HG03457 (cell line): ENCODE measurements at regions not wholly inside any gene's neighbourhood (a gene's known extent, or its start where the extent isn't known, plus 50 kb on each side); places are given as distances from the start of the nearest gene placed in this dataset.

Experiments used
- ATAC-seq: cut with Tn5 transposase; IDR thresholded peaks from one replicate; pipeline ENCODE4 v1.9.1; 2021; ENCODE audit warnings: moderate number of reproducible peaks; ENCODE audit not compliant: unreplicated experiment

DNA sequence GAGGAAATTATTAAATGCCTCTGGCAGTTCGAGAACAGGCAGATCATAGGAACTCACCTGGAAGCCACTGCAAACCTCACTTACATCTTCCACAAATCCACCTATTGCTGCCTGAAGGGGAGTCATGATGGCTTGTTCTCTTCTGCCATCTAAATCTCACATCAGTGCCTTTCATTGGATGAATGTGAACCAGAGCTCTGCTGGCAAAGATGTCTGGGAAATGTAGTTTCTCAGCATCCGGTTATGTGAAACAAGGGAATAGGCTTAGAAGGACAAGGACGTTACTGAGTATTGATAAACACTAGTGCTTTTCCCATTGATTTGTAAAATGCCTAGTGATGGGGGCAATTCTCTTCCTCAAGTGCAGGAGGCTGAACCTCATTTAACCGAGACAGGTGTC, 483.3 kb downstream of the ARHGEF28 start:
- no peak for ATAC-seq

DNA sequence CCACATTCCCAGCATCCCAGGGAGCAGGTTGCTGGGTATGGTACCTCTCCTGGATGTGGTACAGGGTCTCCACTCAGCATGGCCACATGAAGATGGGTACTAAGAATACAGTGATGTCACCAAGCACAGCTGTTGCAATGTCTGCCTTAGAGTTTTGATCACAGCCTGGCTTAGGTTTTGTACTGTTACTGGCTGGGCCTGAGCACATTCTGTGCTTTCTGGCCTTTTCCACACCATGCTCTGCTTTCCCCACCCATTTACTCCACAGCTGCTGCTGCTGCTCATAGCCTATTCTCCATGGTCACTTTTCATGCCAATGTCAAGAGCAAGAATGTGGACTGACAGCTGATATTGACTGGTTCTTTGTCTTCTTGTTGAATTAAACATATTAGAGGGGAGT, 481.9 kb downstream of the ARHGEF28 start:
- ATAC-seq = no peak

DNA sequence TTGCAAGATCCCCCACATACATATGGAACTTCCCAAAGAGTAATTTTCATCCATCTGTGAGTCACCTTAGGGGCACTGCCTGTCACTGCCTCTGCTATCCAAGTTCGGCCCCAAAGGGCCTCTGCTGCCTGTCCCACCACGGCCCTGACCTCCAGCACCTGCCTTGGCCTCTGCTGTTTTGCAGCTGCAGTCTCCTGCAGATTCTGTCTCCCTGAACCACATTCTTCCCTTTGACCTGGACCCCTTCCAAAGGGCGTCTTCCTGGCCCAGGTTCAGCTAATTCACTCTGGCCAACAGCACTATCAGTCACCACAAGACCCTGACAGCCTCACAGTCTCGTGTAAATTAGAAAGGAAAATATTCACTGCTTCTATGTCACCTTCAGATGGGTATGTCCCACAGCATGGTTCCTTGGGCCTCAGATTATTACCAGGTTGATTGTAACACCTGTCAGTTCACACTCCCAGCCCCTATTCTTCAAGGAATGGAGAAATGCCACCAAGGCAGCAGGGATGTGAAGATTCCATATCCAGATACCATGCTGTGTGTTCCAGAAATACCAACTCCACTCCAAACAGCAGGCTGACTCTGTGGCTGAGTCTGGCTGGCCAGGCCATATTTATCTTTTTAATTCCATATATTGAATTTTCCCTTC, 479.3 kb downstream of the ARHGEF28 start:
- no peak for ATAC-seq

DNA sequence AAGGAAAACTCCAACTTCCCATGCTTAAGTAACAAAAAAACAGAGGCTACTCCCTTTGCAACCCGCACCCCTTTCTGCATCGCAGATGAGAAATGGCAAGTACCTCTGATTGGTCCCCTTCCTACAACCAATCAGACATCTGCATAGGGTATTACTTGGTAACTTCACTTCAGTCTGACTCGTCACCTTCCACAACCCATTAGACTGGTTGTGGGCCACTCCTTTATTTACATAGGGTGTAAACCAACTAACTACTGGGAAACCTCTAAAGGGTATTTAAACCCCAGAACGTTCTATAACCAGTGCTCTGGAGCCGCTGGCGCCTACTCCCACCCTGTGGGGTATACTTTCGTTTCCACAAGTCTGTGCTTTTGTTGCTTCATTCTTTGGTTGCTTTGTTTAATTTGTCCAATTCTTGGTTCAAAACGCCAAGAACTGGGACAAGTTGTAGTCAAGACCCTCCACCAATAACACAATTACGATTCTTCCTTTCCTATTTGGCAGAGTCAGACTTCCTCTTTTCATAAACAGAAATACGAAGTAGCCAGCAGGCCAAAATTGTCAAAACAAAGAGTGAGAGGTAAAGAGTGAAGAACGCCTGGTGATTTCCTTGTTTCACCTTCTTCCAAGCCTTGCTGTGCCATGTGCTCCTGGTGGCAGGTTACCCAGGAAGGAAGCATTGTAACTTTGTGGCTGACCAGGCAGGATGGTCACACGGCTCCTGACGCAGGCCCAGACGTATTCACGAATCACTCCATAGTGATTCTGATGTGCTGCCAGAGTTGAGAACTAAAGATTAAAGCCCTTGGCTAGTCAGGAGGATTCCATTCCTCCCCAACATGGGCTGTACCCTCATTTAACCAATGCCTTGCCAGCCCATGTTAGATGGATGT, 477.4 kb downstream of the ARHGEF28 start:
- ATAC-seq = no peak

DNA sequence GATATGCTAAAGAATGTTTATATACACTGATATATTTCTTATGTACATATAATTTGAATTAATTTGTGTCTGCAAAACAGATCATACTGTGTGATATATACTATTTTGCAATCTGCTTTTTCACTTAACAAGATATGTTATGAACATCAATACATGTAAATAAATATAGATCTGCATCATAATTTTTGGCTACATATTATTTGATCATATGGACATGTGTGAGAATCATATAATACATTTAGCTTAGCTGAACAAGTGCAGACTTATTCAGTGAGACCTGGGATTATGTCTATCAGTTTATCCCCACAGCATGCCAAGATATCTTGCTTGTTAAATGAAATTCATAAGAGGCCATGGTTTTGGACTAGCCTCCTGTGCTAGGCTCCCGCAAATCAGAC, 474.3 kb downstream of the ARHGEF28 start:
- no peak for ATAC-seq

DNA sequence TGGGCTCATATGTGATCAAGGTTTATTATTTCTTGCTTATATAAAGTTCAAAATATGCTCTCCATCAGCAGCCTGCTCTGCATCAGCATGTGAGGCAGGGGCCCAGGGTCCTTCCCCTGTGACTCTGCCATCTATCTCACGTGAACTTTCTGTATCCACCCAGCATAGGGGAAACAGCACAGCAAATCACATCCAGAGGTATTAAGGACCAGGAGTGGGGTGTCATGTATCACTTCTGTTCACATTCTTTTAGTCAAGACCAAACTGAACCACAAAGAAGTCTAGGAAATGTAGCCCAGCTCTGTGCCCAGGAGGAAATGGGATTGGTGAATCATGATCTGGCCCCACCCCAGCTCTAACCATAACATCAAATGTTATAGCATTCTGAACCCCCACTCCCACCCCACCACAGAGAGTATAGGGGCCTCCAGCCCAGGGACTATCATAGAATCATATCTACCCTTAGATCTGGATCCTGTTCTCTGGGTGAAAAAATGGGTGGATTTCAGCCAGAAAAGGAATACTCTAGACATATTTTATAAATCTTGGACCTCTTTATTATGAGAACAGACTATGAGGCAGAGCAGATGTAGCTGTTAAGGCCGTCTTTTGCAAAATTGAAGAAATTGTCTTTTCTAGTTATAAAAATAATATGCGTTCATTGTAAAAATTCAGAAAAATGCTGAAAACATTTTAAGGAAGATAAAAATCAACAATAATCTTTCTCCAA, 473.7 kb downstream of the ARHGEF28 start:
- no peak for ATAC-seq

DNA sequence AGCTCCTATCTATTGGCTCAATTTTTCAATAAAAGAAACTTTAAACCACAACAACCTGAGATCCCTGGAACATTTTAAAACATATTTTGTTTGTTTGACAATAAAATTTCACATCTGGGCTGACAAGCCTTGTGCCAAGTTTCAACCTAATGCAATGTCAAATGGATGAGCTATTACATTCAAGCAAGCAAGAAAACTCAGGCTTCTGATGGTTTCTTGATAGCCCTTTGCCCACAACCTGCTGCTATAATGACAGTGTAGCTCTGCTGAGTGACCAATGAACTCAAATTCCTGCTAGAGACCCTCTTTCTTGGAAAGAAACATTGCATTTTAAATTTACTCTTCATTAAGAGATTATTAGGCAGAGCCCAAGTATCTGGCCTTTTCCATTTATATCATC, 472.9 kb downstream of the ARHGEF28 start:
- ATAC-seq = no peak

DNA sequence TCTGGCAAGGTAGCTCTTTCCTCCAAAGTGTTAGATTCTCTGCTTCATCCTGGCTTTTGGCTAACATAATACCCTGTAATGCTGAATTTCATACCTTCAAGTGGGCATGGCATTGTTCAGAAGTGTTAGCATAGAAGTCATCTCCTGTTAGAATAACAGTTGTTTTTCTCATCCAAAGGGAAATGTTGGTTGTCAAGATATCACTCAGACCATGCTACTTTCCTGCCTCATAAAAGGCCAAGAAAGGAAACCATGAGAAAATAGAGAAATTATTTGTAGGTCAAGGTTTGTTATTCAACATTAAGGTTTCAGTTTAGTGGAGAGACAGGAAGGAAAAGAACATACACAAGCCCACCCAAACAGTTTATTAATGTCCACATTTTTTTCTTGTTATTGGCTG, 472.5 kb downstream of the ARHGEF28 start:
- ATAC-seq = no peak

DNA sequence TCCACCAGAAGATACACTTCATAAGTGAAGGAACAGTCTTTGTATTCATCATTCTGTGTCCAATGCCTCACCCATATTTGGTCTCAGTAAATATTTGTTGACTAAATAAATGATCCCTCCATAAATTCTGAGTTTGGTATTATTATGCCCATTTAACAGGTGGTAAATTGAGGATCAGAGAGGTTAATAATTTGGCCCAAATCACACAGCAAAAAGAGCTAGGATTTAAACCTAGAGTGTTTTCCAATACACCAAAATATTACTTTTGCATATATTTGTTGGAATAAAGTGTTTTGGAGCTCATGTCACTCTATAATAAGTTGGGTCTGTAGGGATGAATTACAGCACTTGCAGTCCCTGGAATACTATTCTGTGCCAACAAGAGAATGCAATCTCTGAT, 470.3 kb downstream of the ARHGEF28 start:
- ATAC-seq = no peak

DNA sequence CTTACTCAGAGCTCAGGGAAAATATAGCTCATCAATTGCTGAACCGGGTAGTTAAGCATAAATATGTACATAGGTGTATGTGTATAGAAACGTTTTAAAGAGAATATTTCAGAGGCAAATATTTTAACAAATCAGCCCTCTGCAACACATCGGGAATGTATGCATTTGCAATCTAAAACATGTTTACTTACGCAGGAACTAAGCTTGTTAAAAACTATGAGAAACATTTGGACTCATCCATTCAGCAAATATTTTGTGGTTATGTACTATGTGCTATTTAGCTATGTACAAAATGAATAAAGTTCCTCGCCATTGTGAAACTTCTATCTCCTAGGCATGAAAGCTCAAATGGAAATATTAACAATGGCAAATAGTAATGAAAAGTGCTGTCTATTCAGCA, 469.9 kb downstream of the ARHGEF28 start:
- no peak for ATAC-seq

DNA sequence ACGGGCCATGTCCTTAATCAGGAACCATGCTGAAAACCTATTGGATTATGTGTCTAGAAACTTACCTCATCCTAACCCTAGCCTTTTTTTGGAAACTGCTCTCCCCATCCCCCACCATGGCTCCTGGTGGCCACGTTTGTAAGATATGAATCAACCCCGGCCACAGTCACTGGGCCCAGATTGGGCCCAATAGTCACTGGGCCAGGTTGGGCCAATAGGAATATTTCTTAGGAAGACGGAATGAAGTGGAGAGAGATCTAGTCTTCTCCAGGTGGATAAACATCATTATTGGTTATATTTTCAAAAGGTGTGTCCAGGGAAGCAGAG, 468.7 kb downstream of the ARHGEF28 start:
- no peak for ATAC-seq

DNA sequence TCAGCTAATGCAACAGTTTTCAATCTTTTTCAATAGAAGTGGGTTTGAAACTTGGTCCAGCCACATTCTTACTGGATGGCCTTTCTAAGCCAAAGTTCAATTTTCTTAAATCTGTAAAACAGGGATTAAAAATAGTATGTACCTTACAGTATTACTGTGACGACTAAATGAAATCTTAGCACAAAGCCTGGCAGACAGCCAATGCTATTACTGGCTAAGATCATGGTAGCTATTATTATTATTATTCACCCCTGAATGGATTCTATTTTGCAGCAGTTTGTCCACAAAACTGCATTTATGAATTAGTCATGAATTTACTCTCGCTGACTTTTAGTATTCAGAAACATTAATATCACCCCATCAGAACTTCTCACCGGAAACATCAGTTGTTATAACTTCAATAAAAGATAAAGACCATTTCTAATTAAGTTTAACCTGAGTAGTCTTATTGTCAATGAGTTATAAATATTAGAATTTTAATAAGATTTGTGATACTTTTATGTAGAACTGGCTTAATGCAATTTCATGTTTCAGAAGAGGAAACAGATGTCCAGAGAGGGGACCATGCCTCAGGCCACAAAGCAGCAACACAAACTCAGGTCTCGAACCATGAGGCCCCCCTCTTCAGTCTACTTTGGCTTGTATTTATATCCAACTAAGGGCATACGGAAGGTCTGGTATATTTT, 468.2 kb downstream of the ARHGEF28 start:
- no peak for ATAC-seq

DNA sequence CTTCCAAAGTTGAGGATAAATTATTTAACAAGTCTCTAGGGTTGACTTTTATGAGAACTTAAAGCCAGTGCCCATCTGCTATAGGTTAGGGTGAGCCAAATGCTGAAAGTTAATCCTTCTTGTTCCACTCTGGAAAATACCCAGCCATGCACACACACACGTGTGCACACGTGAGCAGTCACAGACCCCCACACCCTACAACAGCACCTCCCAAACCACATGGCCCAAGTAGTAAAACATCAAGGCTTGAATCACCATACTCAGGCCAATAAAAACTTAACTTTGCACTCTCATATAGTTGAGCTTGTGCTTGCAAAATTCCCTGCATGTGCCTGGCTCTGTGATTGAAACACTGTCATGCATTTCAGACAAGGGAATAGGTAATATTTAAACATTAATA, 467.6 kb downstream of the ARHGEF28 start:
- ATAC-seq = no peak

DNA sequence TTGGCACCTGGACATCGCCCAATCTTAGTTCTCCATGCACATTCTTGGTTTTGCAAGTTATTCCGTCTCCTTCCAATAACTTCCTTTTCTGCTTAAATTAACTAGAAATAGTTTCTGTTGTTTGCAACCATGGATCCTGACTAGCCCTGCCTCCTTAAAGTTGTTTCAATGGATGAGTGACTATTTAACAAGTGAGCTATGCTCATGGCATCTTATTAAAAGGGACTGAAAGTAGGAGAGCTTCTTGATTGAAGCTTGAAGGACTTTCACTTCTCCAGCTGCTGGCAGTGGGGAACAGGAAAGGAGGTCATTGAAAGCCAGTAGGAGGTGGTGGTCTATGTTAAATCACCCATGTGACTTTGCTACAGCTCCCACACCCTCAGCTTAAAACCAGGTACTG, 466.8 kb downstream of the ARHGEF28 start:
- ATAC-seq = no peak

DNA sequence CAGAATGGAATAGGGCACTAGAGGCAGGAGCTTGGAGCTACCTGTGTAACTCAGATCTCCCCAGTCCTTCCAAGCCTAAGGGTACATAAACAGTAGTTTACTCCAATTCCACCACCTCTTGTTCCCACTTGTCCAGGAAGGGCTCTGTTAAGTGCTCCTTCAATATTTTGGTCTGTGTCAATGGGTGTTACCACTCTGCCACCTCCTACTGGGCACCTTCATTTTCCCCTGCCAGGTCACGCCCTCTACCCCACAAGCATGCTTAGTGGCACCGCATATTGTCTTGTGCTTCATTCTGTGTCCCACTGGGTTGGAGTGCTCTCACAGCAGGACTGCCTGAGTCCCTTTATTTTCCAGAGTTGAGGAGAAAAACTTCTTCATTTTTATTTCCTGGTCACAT, 459.8 kb downstream of the ARHGEF28 start:
- ATAC-seq = no peak

DNA sequence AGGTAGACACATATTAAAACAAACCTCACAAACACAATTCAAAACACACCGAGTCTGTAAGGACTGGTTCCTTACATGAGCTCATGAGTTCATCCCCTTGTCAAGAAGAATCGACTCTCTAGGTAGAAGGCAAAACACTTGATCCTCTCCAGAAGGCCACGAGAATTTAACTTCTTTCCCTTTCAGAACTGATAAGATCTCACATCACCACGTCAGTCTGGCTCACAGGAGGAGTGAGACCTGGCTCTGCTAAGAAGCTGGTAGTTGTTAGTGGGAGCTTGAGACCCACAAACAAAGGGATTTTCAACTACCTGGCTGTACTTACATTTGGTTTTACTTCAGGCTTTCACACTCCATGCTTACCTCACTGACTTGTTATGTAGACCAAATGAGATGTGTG, 459.2 kb downstream of the ARHGEF28 start:
- ATAC-seq = no peak

DNA sequence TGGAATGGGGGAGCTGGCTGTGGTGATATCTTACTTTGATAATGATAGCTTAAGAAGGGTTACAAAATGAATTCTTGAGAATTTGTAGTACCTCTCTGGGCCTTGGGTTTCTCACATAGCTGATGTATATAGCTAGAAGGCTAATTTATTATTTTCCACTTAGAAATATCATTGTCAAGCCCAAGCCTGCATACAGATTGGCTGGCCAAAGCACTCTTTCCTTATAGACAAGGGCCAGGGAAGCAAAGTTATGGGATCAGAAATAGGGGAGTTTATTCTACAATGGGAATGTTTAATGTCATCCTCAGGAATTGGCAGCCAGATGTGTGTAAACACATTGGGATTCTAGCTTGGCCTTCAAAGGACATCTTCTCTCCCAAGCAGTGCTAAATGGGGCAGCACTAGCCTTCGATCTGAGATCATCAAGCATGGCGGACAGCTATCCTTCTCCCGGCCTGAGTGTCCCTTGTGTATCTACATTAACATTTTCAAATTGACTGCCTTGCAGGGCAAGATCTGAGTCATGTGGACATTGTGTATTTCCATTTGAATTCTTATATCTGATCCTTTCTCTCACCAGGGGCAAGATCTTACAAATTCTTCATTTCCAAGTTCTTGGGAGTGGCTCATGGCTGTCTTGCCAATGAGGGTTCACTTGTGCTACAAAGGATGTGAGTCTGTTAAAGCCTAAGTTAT, 457.2 kb downstream of the ARHGEF28 start:
- no peak for ATAC-seq

DNA sequence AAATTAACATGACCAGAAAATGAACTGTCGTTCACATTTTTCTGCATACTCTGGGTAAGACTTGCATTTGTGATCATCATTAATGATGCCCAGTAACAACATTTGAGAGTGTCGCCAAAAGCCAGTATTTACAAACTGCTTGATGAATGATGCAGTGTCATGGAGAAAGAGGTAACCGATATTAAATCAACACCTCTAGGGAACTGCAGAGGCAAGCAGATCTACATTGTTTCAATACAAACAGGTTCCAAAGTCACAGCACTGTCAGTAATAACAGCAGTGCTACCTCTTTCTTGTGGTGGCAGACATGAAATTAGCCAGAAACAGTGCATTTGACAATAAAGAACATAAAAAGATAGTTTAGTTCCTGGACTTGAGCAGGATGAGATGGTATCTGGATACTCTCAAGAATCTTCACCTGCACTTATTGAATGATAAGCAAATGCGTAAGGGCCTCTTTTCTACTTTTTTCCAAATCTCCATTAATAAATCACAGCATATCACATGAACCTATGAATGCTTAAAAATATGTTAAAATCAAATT, 456.6 kb downstream of the ARHGEF28 start:
- no peak for ATAC-seq

DNA sequence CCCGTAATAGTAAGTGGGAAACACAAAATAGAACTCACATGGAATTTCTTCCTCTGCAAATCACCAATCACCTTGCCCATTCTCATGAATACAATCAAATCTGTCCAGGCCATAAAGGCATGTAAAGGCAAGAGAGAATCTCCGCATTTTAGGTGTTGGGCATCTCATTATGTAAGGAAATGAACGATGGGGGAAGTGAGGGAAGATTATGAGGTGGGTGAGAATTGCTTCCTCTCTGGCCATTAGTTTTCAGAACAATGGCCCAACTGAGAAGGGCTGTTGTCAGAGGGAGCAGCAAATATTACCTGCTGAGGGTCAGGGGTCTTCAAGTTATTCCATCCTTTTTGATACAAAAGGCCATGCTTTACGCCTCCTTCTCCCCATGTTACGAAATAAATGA, 455.1 kb downstream of the ARHGEF28 start:
- no peak for ATAC-seq

DNA sequence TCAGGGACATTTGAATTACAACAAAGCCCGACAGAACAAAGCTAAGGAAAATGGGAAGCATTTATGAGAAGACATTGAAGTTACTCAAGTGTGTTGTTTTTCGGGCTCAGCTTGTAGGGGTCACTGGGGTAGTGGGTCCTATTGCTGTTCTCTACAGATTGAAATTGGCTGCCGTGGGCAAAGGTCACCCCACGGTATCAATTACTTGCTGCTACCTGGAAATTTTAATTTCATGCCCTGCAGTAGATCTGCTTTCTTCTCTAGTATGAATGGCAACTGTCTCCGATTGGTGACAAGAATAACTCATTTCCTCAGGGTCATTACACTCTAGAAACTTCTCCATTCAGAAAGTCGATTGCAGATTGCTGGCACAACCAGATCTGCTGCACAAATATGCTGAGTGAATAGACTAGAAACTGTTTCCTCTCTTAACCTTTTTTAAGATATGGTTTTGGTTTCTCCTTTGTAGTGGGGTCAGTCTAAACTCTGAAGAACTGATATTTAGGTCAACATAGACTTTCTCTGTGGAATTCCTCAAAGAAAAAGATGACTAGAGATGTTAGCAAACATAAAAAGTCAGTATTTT, 454.1 kb downstream of the ARHGEF28 start:
- no peak for ATAC-seq
